ENCODE measurements at regions not wholly inside any gene's neighbourhood (a gene's known extent, or its start where the extent isn't known, plus 50 kb on each side); places are given as distances from the start of the nearest gene placed in this dataset.

GRCh38 chr10:17510242-17510908, 56.0 kb upstream of the ST8SIA6 start:
- Histone ChIP-seq H3K36me3 (no peaks in the 10 kb centered on the region), H3K9me3 (peaks cover 0 to 2% of the 10 kb centered on the region in 2 donors), H3K27ac (no peak overlapping the region), H3K27me3 (no peaks in the 10 kb centered on the region), H3K4me1 (peaks cover 0 to 11% (median 0%) of the 10 kb centered on the region in 4 donors), H3K4me3 (no peak overlapping the region)
- TF ChIP-seq EP300 (IDR thresholded peaks at IDR 0.05; ENCODE audit: low read depth) (no peak), POLR2A (IDR thresholded peaks at IDR 0.05) (no peak), POLR2AphosphoS5 (IDR thresholded peaks at IDR 0.05) (no peak), CTCF (IDR thresholded peaks at IDR 0.05) (no peak)
- in situ Hi-C loops (cut with MboI; ENCODE audit: low pct_ligation_motif_present in 1 of 4, low pct_unique_long_range_greater_than_20kb in 1 of 4, low sequenced_read_pairs in 3 of 4), result no loop called here
- WGBS, 2 donors (ENCODE audit: low coverage in 1 of 2), result 77 to 95% methylated on average over 3 to 5 of the region's 5 CpGs
- intact Hi-C loops (cut with DNase I; ENCODE audit: low total_unique reads), result no loop called here
- no peak for DNase-seq

- intact Hi-C loops (cut with DNase I; ENCODE audit: low total_unique reads), result no loop called here
- Histone ChIP-seq H3K27ac (no peak overlapping the region), H3K4me1 (peaks cover 0 to 7% (median 0%) of the 10 kb centered on the region in 4 donors), H3K9me3 (no peaks in the 10 kb centered on the region), H3K4me3 (no peak overlapping the region), H3K36me3 (no peaks in the 10 kb centered on the region), H3K27me3 (no peaks in the 10 kb centered on the region)
- 91 to 93% methylated on average over 2 to 4 of the region's 4 CpGs for WGBS, 2 donors (ENCODE audit: low coverage in 1 of 2)
- TF ChIP-seq EP300 (IDR thresholded peaks at IDR 0.05; ENCODE audit: low read depth) (no peak), CTCF (IDR thresholded peaks at IDR 0.05) (no peak), POLR2A (IDR thresholded peaks at IDR 0.05) (no peak), POLR2AphosphoS5 (IDR thresholded peaks at IDR 0.05) (no peak)
- DNase-seq, result no peak
- in situ Hi-C loops (cut with MboI; ENCODE audit: low pct_ligation_motif_present in 1 of 4, low pct_unique_long_range_greater_than_20kb in 1 of 4, low sequenced_read_pairs in 3 of 4), result no loop called here
Measured at GRCh38 chr10:17507538-17507937, 53.1 kb upstream of the ST8SIA6 start.

- no peaks in the 10 kb centered on the region for H3K27me3 ChIP-seq
- no peaks in the 10 kb centered on the region for H3K36me3 ChIP-seq
- H3K4me1 ChIP-seq, result peaks cover 0 to 2% (median 0%) of the 10 kb centered on the region in 4 donors
- intact Hi-C loops (cut with DNase I; ENCODE audit: low total_unique reads), result no loop called here
- no peak overlapping the region for H3K4me3 ChIP-seq
- no peak overlapping the region for H3K27ac ChIP-seq
- 85 to 87% methylated on average over 1 to 3 of the region's 3 CpGs for WGBS, 2 donors (ENCODE audit: low coverage in 1 of 2)
- in situ Hi-C loops (cut with MboI; ENCODE audit: low pct_ligation_motif_present in 1 of 4, low pct_unique_long_range_greater_than_20kb in 1 of 4, low sequenced_read_pairs in 3 of 4), result no loop called here
- no peak for TF ChIP-seq EP300 (IDR thresholded peaks at IDR 0.05; ENCODE audit: low read depth)
- TF ChIP-seq CTCF (IDR thresholded peaks at IDR 0.05), result no peak
- no peak for TF ChIP-seq POLR2AphosphoS5 (IDR thresholded peaks at IDR 0.05)
- no peak for TF ChIP-seq POLR2A (IDR thresholded peaks at IDR 0.05)
- no peaks in the 10 kb centered on the region for H3K9me3 ChIP-seq
- no peak for DNase-seq
Measured at GRCh38 chr10:17506856-17507471, 52.6 kb upstream of the ST8SIA6 start.

GRCh38 chr10:17506390-17506789, 52.0 kb upstream of the ST8SIA6 start:
- intact Hi-C loops (cut with DNase I; ENCODE audit: low total_unique reads), result no loop called here
- in situ Hi-C loops (cut with MboI; ENCODE audit: low pct_ligation_motif_present in 1 of 4, low pct_unique_long_range_greater_than_20kb in 1 of 4, low sequenced_read_pairs in 3 of 4), result no loop called here
- Histone ChIP-seq H3K27ac (no peak overlapping the region), H3K9me3 (no peaks in the 10 kb centered on the region), H3K4me1 (no peaks in the 10 kb centered on the region), H3K4me3 (no peak overlapping the region), H3K36me3 (no peaks in the 10 kb centered on the region), H3K27me3 (no peaks in the 10 kb centered on the region)
- TF ChIP-seq CTCF (IDR thresholded peaks at IDR 0.05) (no peak), EP300 (IDR thresholded peaks at IDR 0.05; ENCODE audit: low read depth) (no peak), POLR2A (IDR thresholded peaks at IDR 0.05) (no peak), POLR2AphosphoS5 (IDR thresholded peaks at IDR 0.05) (no peak)
- 57 to 74% methylated on average over 6 of the region's 6 CpGs for WGBS, 2 donors (ENCODE audit: low coverage in 1 of 2)
- DNase-seq, result no peak

All from transverse colon (tissue), 4 donors.